ENCODE measurements at regions not wholly inside any gene's neighbourhood (a gene's known extent, or its start where the extent isn't known, plus 50 kb on each side); places are given as distances from the start of the nearest gene placed in this dataset.

GRCh38 chr2:13581471-13581870, 864.7 kb downstream of the TRIB2 start:
- TF ChIP-seq CTCF (tag by site-specific recombination; IDR thresholded peaks at IDR 0.05) = no peak
- TF ChIP-seq ATF2 (tag by site-specific recombination; IDR thresholded peaks at IDR 0.05; ENCODE audit: low read depth) = no peak
- TF ChIP-seq ZNF792 (tag by site-specific recombination; IDR thresholded peaks at IDR 0.05) = no peak
- TF ChIP-seq ZNF580 (tag by site-specific recombination; IDR thresholded peaks at IDR 0.05) = no peak
- no peak for TF ChIP-seq ZNF274 (IDR thresholded peaks at IDR 0.05; ENCODE audit: low read length)
- TF ChIP-seq ZNF274 (tag by site-specific recombination; IDR thresholded peaks at IDR 0.05; ENCODE audit: borderline replicate concordance) = no peak
- no peak for TF ChIP-seq ZNF311 (tag by site-specific recombination; IDR thresholded peaks at IDR 0.05; ENCODE audit: borderline replicate concordance)
- TF ChIP-seq ZNF514 (tag by site-specific recombination; IDR thresholded peaks at IDR 0.05) = no peak
- no peak for TF ChIP-seq GLIS2 (tag by site-specific recombination; IDR thresholded peaks at IDR 0.05)
- no peak for TF ChIP-seq KLF9 (tag by site-specific recombination; IDR thresholded peaks at IDR 0.05; ENCODE audit: low read depth)
- TF ChIP-seq ZSCAN16 (tag by site-specific recombination; IDR thresholded peaks at IDR 0.05) = no peak
- TF ChIP-seq MEIS1 (CRISPR knock-in tag; IDR thresholded peaks at IDR 0.05; ENCODE audit: borderline replicate concordance) = no peak
- no peak for TF ChIP-seq PBX3 (CRISPR knock-in tag; IDR thresholded peaks at IDR 0.05)
- TF ChIP-seq ZNF169 (tag by site-specific recombination; IDR thresholded peaks at IDR 0.05) = no peak
- TF ChIP-seq ZNF548 (tag by site-specific recombination; IDR thresholded peaks at IDR 0.05) = no peak
